Trophoblast cell (in vitro differentiated cells and primary cell): ENCODE measurements at regions not wholly inside any gene's neighbourhood (a gene's known extent, or its start where the extent isn't known, plus 50 kb on each side); places are given as distances from the start of the nearest gene placed in this dataset.
A peak's percentile ranks its signal among the peaks of the same experiment; 100 is the strongest.

Experiments used
- DNase-seq, 2 donors: peaks; one replicate each; pipeline ENCODE4 v3.0.0-alpha.2; 2016
- H2AFZ ChIP-seq: 2 replicates; pipeline ENCODE4 v1.6.1; 2013; ENCODE audit warnings: low read length, moderate library complexity, mild to moderate bottlenecking; ENCODE audit not compliant: insufficient read depth, poor library complexity
- H2AK5ac ChIP-seq: 2 replicates; pipeline ENCODE4 v1.6.1; 2013; ENCODE audit warnings: mild to moderate bottlenecking, low read length
- H2BK120ac ChIP-seq: 2 replicates; pipeline ENCODE4 v1.6.1; 2013; ENCODE audit warnings: low read length, mild to moderate bottlenecking, moderate library complexity; ENCODE audit not compliant: insufficient read depth, poor library complexity
- H2BK12ac ChIP-seq: 2 replicates; pipeline ENCODE4 v1.6.1; 2013; ENCODE audit warnings: mild to moderate bottlenecking, low read length, moderate library complexity
- H2BK5ac ChIP-seq: 2 replicates; pipeline ENCODE4 v1.6.1; 2013; ENCODE audit warnings: low read length, low read depth, moderate library complexity, mild to moderate bottlenecking; ENCODE audit not compliant: poor library complexity
- H3K14ac ChIP-seq: 2 replicates; pipeline ENCODE4 v1.6.1; 2013; ENCODE audit warnings: mild to moderate bottlenecking, low read length
- H3K18ac ChIP-seq: 2 replicates; pipeline ENCODE4 v1.6.1; 2013; ENCODE audit warnings: mild to moderate bottlenecking, low read length
- H3K23ac ChIP-seq: 2 replicates; pipeline ENCODE4 v1.6.1; 2013; ENCODE audit warnings: low read length
- H3K27ac ChIP-seq: 2 replicates; pipeline ENCODE4 v1.5.1; 2013; ENCODE audit warnings: low read depth, mild to moderate bottlenecking, inconsistent platforms, low read length, moderate library complexity
- H3K27me3 ChIP-seq: 2 replicates; pipeline ENCODE4 v1.6.1; 2013; ENCODE audit warnings: inconsistent platforms, mild to moderate bottlenecking, low read length, moderate library complexity; ENCODE audit not compliant: insufficient read depth
- H3K36me3 ChIP-seq, 2 experiments: 1 replicate in 1 of 2; 2 replicates in 1 of 2; pipeline ENCODE4 v1.6.1; 2013; ENCODE audit warnings: low read length in 2 of 2, mild to moderate bottlenecking in 2 of 2, moderate library complexity in 1 of 2; ENCODE audit not compliant: insufficient read depth in 2 of 2, control insufficient read depth in 1 of 2
- H3K4ac ChIP-seq: 2 replicates; pipeline ENCODE4 v1.6.1; 2013; ENCODE audit warnings: low read depth, mild to moderate bottlenecking, low read length, moderate library complexity
- H3K4me1 ChIP-seq, 2 experiments: 1 replicate in 1 of 2; 2 replicates in 1 of 2; pipeline ENCODE4 v1.6.1; 2013; ENCODE audit warnings: low read length in 2 of 2, mild to moderate bottlenecking in 2 of 2, moderate library complexity in 1 of 2; ENCODE audit not compliant: insufficient read depth in 2 of 2, control insufficient read depth in 1 of 2
- H3K4me2 ChIP-seq: 2 replicates; pipeline ENCODE4 v1.6.1; 2013; ENCODE audit warnings: inconsistent platforms, mild to moderate bottlenecking, low read length, moderate library complexity
- H3K4me3 ChIP-seq: 2 replicates; pipeline ENCODE4 v1.5.1; 2013; ENCODE audit warnings: mild to moderate bottlenecking, low read depth, low read length, inconsistent platforms
- H3K79me1 ChIP-seq: one replicate; pipeline ENCODE4 v1.6.1; 2013; ENCODE audit warnings: low read length
- H3K79me2 ChIP-seq: 2 replicates; pipeline ENCODE4 v1.6.1; 2013; ENCODE audit warnings: low read length, mild to moderate bottlenecking; ENCODE audit not compliant: control insufficient read depth, insufficient read depth, poor library complexity
- H3K9ac ChIP-seq: 2 replicates; pipeline ENCODE4 v1.6.1; 2013; ENCODE audit warnings: mild to moderate bottlenecking, low read length
- H3K9me3 ChIP-seq: 2 replicates; pipeline ENCODE4 v1.6.1; 2013; ENCODE audit warnings: low read depth, mild to moderate bottlenecking, control low read depth, inconsistent platforms, low read length; ENCODE audit not compliant: insufficient read depth
- H4K12ac ChIP-seq: 2 replicates; pipeline ENCODE4 v1.6.1; 2013; ENCODE audit warnings: low read depth, mild to moderate bottlenecking, low read length, moderate library complexity
- H4K8ac ChIP-seq: 2 replicates; pipeline ENCODE4 v1.6.1; 2013; ENCODE audit warnings: low read depth, mild to moderate bottlenecking, low read length, moderate library complexity
- H4K91ac ChIP-seq: one replicate; pipeline ENCODE4 v1.6.1; 2013; ENCODE audit warnings: low read depth, mild to moderate bottlenecking, low read length, moderate library complexity
- WGBS: extraction: QIAGEN DNeasy Blood & Tissue Kit; methylation state at CpG from one replicate; pipeline ENCODE4 v1.1.7; 2013; ENCODE audit warnings: missing lambda C conversion rate; ENCODE audit not compliant: insufficient read length, insufficient coverage; ENCODE audit errors: extremely low coverage; 5-methylcytosine and 5-hydroxymethylcytosine counted together

GRCh38 chr15:35690089-35690488 lies 144.1 kb upstream of the DPH6 start:
- Histone ChIP-seq H3K79me1 (no peaks in the 10 kb centered on the region), H4K12ac (no peak overlapping the region), H3K27me3 (no peaks in the 10 kb centered on the region), H3K4me3 (no peak overlapping the region), H3K23ac (no peak overlapping the region), H4K91ac (no peak overlapping the region), H3K4me2 (no peak overlapping the region), H3K9me3 (no peaks in the 10 kb centered on the region), H2BK120ac (no peak overlapping the region), H3K14ac (no peak overlapping the region), H3K4me1 (peaks cover 4% of the 10 kb centered on the region in 2 experiments), H3K36me3 (no peaks in the 10 kb centered on the region), H2BK5ac (no peak overlapping the region), H3K79me2 (no peaks in the 10 kb centered on the region), H2AK5ac (no peak overlapping the region), H2BK12ac (no peak overlapping the region), H3K27ac (no peak overlapping the region), H4K8ac (no peak overlapping the region), H3K18ac (no peak overlapping the region), H2AFZ (no peak overlapping the region), H3K4ac (no peak overlapping the region), H3K9ac (no peak overlapping the region)
- no CpG with 5 or more reads among the region's 1 CpG for WGBS
- DNase-seq = no peak

- no peak overlapping the region for H3K18ac ChIP-seq
- no CpG with 5 or more reads among the region's 1 CpG for WGBS
- no peak overlapping the region for H4K8ac ChIP-seq
- H3K23ac ChIP-seq = no peak overlapping the region
- H2BK120ac ChIP-seq = no peak overlapping the region
- no peak for DNase-seq
- no peak overlapping the region for H2AFZ ChIP-seq
- H2BK12ac ChIP-seq = no peak overlapping the region
- peak overlapping the region; percentile 34 for H3K27ac ChIP-seq
- no peaks in the 10 kb centered on the region for H3K79me1 ChIP-seq
- no peak overlapping the region for H3K4me3 ChIP-seq
- H3K9ac ChIP-seq = no peak overlapping the region
- no peak overlapping the region for H2AK5ac ChIP-seq
- no peak overlapping the region for H3K14ac ChIP-seq
- H3K9me3 ChIP-seq = no peaks in the 10 kb centered on the region
- no peaks in the 10 kb centered on the region for H3K27me3 ChIP-seq
- H3K4me1 ChIP-seq = peaks cover 4% of the 10 kb centered on the region in 2 experiments
- no peak overlapping the region for H3K4me2 ChIP-seq
- no peak overlapping the region for H3K4ac ChIP-seq
- H3K36me3 ChIP-seq = no peaks in the 10 kb centered on the region
- no peak overlapping the region for H4K91ac ChIP-seq
- H3K79me2 ChIP-seq = no peaks in the 10 kb centered on the region
- no peak overlapping the region for H2BK5ac ChIP-seq
- no peak overlapping the region for H4K12ac ChIP-seq
These were observed 144.7 kb upstream of the DPH6 start for GRCh38 chr15:35690698-35691116.

GRCh38 chr15:35691173-35691761 lies 145.3 kb upstream of the DPH6 start:
- Histone ChIP-seq H3K36me3 (no peaks in the 10 kb centered on the region), H3K18ac (no peak overlapping the region), H3K4ac (no peak overlapping the region), H4K8ac (no peak overlapping the region), H3K4me2 (no peak overlapping the region), H3K27me3 (no peaks in the 10 kb centered on the region), H4K91ac (no peak overlapping the region), H3K14ac (no peak overlapping the region), H2BK5ac (no peak overlapping the region), H3K79me1 (peaks cover under 1% of the 10 kb centered on the region), H3K4me3 (no peak overlapping the region), H2AK5ac (no peak overlapping the region), H3K4me1 (peaks cover 4% of the 10 kb centered on the region in 2 experiments), H3K9me3 (no peaks in the 10 kb centered on the region), H3K9ac (no peak overlapping the region), H2AFZ (no peak overlapping the region), H3K23ac (no peak overlapping the region), H2BK120ac (no peak overlapping the region), H3K27ac (no peak overlapping the region), H3K79me2 (no peaks in the 10 kb centered on the region), H2BK12ac (no peak overlapping the region), H4K12ac (no peak overlapping the region)
- no peak for DNase-seq
- WGBS = no CpG with 5 or more reads among the region's 4 CpGs

GRCh38 chr15:35691891-35692867 lies 146.2 kb upstream of the DPH6 start:
- no peak overlapping the region for H4K91ac ChIP-seq
- H3K27me3 ChIP-seq = no peaks in the 10 kb centered on the region
- no peaks in the 10 kb centered on the region for H3K79me2 ChIP-seq
- DNase-seq = no peak
- H3K36me3 ChIP-seq = no peaks in the 10 kb centered on the region
- H3K23ac ChIP-seq = no peak overlapping the region
- H3K18ac ChIP-seq = no peak overlapping the region
- no peak overlapping the region for H2BK120ac ChIP-seq
- H2BK12ac ChIP-seq = no peak overlapping the region
- H3K4me1 ChIP-seq = peaks cover 4 to 8% of the 10 kb centered on the region in 2 experiments
- H3K9me3 ChIP-seq = no peaks in the 10 kb centered on the region
- H3K9ac ChIP-seq = no peak overlapping the region
- H3K79me1 ChIP-seq = peaks cover 3% of the 10 kb centered on the region
- no peak overlapping the region for H2BK5ac ChIP-seq
- H2AK5ac ChIP-seq = no peak overlapping the region
- H4K8ac ChIP-seq = no peak overlapping the region
- no peak overlapping the region for H3K4me3 ChIP-seq
- H3K27ac ChIP-seq = no peak overlapping the region
- no peak overlapping the region for H3K14ac ChIP-seq
- no peak overlapping the region for H4K12ac ChIP-seq
- whole genome bisulfite sequencing = no CpG with 5 or more reads among the region's 2 CpGs
- no peak overlapping the region for H2AFZ ChIP-seq
- H3K4me2 ChIP-seq = no peak overlapping the region
- no peak overlapping the region for H3K4ac ChIP-seq
